Fibroblast of pulmonary artery (primary cell): ENCODE measurements at regions not wholly inside any gene's neighbourhood (a gene's known extent, or its start where the extent isn't known, plus 50 kb on each side); places are given as distances from the start of the nearest gene placed in this dataset.

Experiments
- DNase-seq: peaks from one replicate; pipeline ENCODE4 v3.0.0-alpha.2; 2010; ENCODE audit warnings: low read depth
- H3K4me3 ChIP-seq: replicated peaks from 2 replicates; pipeline ENCODE4 v1.5.1; 2011; ENCODE audit warnings: low read depth, mild to moderate bottlenecking, control low read depth, low read length, moderate library complexity
- TF ChIP-seq, protein P1 (sequence below): IDR thresholded peaks from 2 replicates; pipeline ENCODE4 v1.5.1; 2011; ENCODE audit warnings: mild to moderate bottlenecking, control low read depth, low read length, inconsistent platforms; ENCODE audit errors: missing control alignments

DNA sequence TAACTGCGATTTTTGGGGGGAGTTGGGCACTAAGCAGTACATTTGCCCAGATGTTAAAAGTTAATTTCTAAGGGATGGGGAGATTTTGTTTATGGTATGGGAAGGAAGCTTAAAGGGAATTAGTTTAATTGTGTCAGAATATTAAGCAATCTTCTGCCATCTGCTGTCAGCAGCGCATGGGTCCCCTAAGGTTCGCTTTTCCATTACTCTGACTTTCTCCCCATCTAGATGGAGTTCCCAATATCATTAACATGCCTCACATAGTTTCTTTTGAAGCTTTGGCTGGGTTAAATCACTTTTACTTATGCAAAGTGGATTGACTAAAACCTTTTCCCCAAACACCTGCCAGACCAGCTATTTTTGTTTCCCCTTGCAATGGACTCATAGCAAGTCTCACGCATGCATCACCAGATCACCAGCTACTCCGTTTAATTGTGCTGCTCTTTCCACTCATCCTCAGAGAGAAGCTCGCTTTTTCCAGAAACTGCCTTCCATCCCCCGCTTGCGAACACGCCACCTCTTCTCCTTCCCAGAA is 172.7 kb downstream of the FAT3 start:
- H3K4me3 ChIP-seq = no peak overlapping the region
- DNase-seq = no peak
- TF ChIP-seq, protein P1, sequence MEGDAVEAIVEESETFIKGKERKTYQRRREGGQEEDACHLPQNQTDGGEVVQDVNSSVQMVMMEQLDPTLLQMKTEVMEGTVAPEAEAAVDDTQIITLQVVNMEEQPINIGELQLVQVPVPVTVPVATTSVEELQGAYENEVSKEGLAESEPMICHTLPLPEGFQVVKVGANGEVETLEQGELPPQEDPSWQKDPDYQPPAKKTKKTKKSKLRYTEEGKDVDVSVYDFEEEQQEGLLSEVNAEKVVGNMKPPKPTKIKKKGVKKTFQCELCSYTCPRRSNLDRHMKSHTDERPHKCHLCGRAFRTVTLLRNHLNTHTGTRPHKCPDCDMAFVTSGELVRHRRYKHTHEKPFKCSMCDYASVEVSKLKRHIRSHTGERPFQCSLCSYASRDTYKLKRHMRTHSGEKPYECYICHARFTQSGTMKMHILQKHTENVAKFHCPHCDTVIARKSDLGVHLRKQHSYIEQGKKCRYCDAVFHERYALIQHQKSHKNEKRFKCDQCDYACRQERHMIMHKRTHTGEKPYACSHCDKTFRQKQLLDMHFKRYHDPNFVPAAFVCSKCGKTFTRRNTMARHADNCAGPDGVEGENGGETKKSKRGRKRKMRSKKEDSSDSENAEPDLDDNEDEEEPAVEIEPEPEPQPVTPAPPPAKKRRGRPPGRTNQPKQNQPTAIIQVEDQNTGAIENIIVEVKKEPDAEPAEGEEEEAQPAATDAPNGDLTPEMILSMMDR = no peak

DNA sequence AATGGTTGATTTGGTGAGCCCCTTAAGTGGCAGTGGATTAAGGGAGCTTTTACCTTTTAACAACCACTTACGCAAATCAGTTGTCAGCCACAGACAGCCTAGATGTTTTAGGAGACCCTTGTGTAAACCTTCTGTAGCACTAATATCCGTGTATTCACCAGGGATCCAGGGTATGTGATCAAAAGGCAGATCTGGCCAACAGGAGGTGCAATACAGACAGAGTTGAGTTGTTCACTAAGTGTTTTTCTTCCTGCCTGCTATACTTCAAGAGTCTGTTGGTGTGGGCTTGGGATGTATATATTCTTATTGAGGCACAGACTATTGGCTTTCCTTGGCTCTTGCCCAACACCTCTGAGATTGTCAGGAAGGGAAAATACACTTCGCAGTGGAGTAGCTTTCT is 175.1 kb downstream of the FAT3 start:
- no peak overlapping the region for H3K4me3 ChIP-seq
- no peak for DNase-seq
- TF ChIP-seq, protein P1 = no peak

DNA sequence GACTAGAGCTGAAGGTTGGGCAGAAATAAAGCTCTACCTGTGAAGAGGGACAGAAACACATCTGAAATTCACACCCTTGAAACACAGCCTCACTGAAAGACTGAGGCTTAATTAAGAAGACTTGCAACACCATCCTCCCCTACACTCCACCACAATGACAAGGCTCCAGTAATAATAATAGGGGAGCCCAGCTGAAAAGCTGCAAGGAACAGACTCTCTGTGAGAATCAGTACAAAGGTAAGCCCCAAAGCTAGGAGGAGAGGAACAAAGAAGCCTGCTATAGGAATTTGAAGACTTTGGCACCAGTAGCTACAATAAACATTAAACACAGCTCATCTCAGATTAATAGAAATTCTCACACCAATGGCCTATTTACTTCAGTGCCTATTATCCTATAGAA is 176.9 kb downstream of the FAT3 start:
- DNase-seq = no peak
- no peak overlapping the region for H3K4me3 ChIP-seq
- TF ChIP-seq, protein P1 = no peak

DNA sequence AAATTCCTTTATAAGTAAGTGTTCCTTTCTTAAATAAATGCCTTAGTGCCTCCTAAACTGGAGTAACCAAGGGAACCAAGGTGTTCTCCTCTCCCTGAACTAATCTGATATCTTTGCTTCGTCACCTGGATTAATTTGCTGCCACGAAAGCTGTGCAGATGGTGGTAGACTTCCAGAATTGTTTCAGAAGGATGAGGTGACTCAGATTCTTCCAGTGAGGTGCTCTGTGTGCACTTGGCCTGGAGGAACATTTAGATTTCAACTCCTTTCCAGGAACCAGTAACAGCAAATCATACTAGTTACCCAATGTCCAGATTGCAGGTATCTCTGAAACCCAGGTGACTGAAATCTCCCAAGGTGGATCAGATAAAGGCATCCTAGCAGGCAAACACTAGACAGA is 181.9 kb downstream of the FAT3 start:
- TF ChIP-seq, protein P1 = no peak
- DNase-seq = no peak
- no peak overlapping the region for H3K4me3 ChIP-seq

DNA sequence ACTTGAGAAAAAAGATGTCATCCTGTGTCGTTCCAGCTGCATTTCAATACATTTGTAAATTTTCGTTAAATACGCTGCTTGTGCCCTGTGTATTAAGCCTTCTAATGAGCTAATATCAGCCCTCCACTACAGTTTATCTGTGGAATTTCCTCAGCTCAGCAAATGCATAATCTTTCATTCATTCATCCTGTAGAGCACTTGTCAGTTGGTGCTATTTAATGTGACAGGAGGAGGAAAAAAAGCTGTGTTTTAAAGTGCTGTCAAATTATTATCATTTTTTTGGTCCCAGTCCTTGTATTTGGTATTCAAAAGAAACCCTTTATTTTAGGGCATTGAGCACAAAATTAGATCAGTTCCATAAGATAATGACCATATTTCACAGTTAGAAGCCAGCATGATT is 184.7 kb downstream of the FAT3 start:
- DNase-seq = no peak
- TF ChIP-seq, protein P1 = no peak
- no peak overlapping the region for H3K4me3 ChIP-seq

DNA sequence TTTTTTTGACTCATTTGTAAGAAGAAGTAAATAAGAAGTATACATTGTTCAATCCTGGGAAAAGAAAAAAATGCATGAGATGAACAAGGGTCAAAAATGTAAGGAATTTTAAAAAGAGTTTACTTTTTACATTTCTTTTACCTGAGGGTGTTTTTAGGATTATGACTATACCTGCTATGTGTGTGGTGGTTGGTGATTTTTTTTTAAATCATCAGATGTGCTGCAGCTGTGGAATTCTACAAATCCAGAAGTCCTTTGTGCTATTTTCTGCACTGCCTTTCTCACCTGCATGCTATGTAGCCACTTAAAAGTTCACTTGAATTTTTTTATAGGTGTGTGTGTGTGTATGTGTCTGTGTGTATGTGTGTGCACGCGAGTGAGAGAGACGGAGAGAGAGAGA is 185.3 kb downstream of the FAT3 start:
- H3K4me3 ChIP-seq = no peak overlapping the region
- no peak for DNase-seq
- TF ChIP-seq, protein P1 = no peak

DNA sequence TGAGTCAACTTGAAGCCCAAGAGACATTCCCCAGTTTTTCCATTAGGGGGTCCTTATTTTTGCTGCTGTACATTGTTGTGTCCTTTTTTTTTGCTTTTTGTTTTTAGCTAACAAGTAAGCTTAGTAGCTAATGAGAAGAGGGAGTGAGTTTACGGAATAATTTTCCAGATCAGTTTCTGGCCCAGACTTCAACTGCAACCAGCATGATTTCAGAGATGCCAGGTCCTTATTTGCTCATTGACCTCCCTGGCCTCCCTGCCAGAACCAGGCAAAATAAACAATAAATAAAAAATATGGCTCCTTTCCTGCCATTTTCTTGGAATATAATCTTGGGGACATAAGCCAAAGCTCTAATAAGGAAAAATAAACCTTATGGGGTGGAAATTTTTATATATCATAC is 185.9 kb downstream of the FAT3 start:
- no peak for DNase-seq
- TF ChIP-seq, protein P1 = no peak
- no peak overlapping the region for H3K4me3 ChIP-seq
